Kidney (tissue), 13 donors: ENCODE measurements at regions not wholly inside any gene's neighbourhood (a gene's known extent, or its start where the extent isn't known, plus 50 kb on each side); places are given as distances from the start of the nearest gene placed in this dataset.

Experiments used
- DNase-seq, 5 donors: peaks; one replicate each; pipeline ENCODE4 v3.0.0-alpha.2; 2013 to 2020
- FAIRE-seq: peaks from 2 replicates; lab custom pipeline; 2012; peaks lifted over from hg19 to GRCh38; lab: Jason Lieb, UNC
- H3K27ac ChIP-seq, 2 donors: one replicate each; pipeline ENCODE4 v1.7.0; 2013; ENCODE audit warnings: low read depth in 2 of 2, low read length in 2 of 2, inconsistent platforms in 1 of 2
- H3K27me3 ChIP-seq: one replicate; pipeline ENCODE4 v1.7.1; 2013; ENCODE audit warnings: low read length, inconsistent platforms; ENCODE audit not compliant: control insufficient read depth, insufficient read depth
- H3K36me3 ChIP-seq, 3 donors: one replicate each; pipeline versions ENCODE4 v1.7.0 to v1.7.1; 2013; ENCODE audit warnings: low read length in 3 of 3, control low read depth in 1 of 3, inconsistent platforms in 1 of 3; ENCODE audit not compliant: insufficient read depth in 3 of 3, control insufficient read depth in 2 of 3
- H3K4me1 ChIP-seq, 3 donors: one replicate each; pipeline versions ENCODE4 v1.7.0 to v1.7.1; 2013; ENCODE audit warnings: low read length in 3 of 3, inconsistent platforms in 1 of 3, low read depth in 1 of 3; ENCODE audit not compliant: control insufficient read depth in 2 of 3, insufficient read depth in 2 of 3
- H3K4me3 ChIP-seq, 3 donors: one replicate each; pipeline versions ENCODE4 v1.7.0 to v1.8.1; 2013; ENCODE audit warnings: low read length in 3 of 3, control low read depth in 1 of 3, inconsistent platforms in 1 of 3
- H3K9ac ChIP-seq, 3 donors: one replicate each; pipeline versions ENCODE4 v1.7.0 to v1.7.1; 2013; ENCODE audit warnings: low read length in 3 of 3, control low read depth in 1 of 3, inconsistent platforms in 1 of 3
- H3K9me3 ChIP-seq, 3 donors: one replicate each; pipeline versions ENCODE4 v1.7.0 to v1.7.1; 2013; ENCODE audit warnings: low read length in 3 of 3, control low read depth in 1 of 3, inconsistent platforms in 1 of 3; ENCODE audit not compliant: control insufficient read depth in 2 of 3, insufficient read depth in 1 of 3
- CTCF ChIP-seq: IDR thresholded peaks from 3 replicates; pipeline ENCODE4 v1.5.1; 2012; ENCODE audit warnings: mild to moderate bottlenecking, moderate library complexity, borderline replicate concordance; ENCODE audit not compliant: insufficient read depth; ENCODE audit errors: extremely low read depth
- intact Hi-C: fragments of 100-400 bp; cut with DNase I; formaldehyde crosslinking; loops from one replicate; pipeline ENCODE4 v1.11.1; 2022
- donor health status: control.
- donor health status: control.
- donor health status: control.
- donor health status: control.
- donor health status: control.
- donor health status: DM: yes; HTN: yes; CAD: no.
- donor health status: Normal renal cell carcinoma (clear cell type).

DNA sequence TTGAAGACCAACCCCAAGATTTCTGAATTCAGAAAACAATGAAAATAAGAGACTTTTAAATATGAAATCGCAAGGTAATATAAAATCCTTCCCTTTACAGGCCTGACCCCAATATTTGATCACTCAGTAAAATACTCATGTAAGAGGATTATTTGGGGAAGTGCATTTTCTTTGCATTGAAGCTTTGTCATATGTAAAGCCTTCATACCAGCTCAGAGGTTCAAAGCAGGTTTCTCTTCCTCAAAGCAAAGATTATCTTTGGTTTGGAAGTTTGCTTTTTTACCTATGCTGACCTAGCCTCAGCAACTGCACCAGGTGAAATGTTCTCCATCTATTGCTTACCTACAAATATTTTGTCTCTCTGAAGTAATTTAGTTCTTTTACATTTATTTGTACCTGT is 106.5 kb upstream of the PARP8 start:
- Histone ChIP-seq H3K27me3 (no peaks in the 10 kb centered on the region), H3K9ac (no peak overlapping the region), H3K9me3 (no peaks in the 10 kb centered on the region), H3K27ac (no peak overlapping the region), H3K4me3 (no peak overlapping the region), H3K4me1 (no peaks in the 10 kb centered on the region), H3K36me3 (no peaks in the 10 kb centered on the region)
- FAIRE-seq (no peak), DNase-seq (no peak)
- intact Hi-C loops = no loop called here
- TF ChIP-seq CTCF = no peak

DNA sequence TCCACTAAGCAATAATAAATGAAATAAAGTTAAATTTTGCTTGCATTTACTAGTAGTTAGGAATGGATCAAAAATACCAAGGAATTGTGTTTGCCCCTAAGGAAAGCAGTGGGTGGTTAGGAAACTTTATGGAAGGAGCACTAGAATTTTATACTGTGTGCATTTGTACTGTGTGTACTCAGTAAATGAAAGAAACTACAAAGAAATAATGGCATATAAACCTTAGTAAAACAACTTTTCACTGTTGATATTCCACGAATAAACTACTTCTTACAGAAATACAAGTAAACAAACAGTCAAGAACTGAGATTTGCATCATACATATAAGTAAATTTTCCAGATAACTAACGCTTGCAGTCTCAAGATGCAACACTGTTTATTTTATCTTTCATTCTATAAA is 103.7 kb upstream of the PARP8 start:
- FAIRE-seq = no peak
- intact Hi-C loops = no loop called here
- Histone ChIP-seq H3K9ac (no peak overlapping the region), H3K4me1 (no peaks in the 10 kb centered on the region), H3K36me3 (no peaks in the 10 kb centered on the region), H3K27me3 (no peaks in the 10 kb centered on the region), H3K9me3 (no peaks in the 10 kb centered on the region), H3K27ac (no peak overlapping the region), H3K4me3 (no peak overlapping the region)
- TF ChIP-seq CTCF = no peak
- DNase-seq = no peak

GRCh38 chr5:50564079-50564478 is 102.4 kb upstream of the PARP8 start:
- Histone ChIP-seq H3K27ac (no peak overlapping the region), H3K9ac (no peak overlapping the region), H3K27me3 (no peaks in the 10 kb centered on the region), H3K4me3 (no peak overlapping the region), H3K4me1 (no peaks in the 10 kb centered on the region), H3K36me3 (no peaks in the 10 kb centered on the region), H3K9me3 (no peaks in the 10 kb centered on the region)
- FAIRE-seq (no peak), DNase-seq (no peak)
- intact Hi-C loops = no loop called here
- no peak for TF ChIP-seq CTCF

- DNase-seq (no peak), FAIRE-seq (no peak)
- H3K4me3 ChIP-seq = no peak overlapping the region
- H3K4me1 ChIP-seq = no peaks in the 10 kb centered on the region
- no peaks in the 10 kb centered on the region for H3K9me3 ChIP-seq
- intact Hi-C loops = no loop called here
- no peak for TF ChIP-seq CTCF
- H3K27me3 ChIP-seq = no peaks in the 10 kb centered on the region
- no peaks in the 10 kb centered on the region for H3K36me3 ChIP-seq
- H3K9ac ChIP-seq = no peak overlapping the region
- H3K27ac ChIP-seq = no peak overlapping the region
Observed at GRCh38 chr5:50564558-50564957, 101.9 kb upstream of the PARP8 start.
